HG02759 (cell line): ENCODE measurements at regions not wholly inside any gene's neighbourhood (a gene's known extent, or its start where the extent isn't known, plus 50 kb on each side); places are given as distances from the start of the nearest gene placed in this dataset.

Experiments
- ATAC-seq: cut with Tn5 transposase; IDR thresholded peaks from one replicate; pipeline ENCODE4 v1.9.1; 2021; ENCODE audit warnings: mild to moderate bottlenecking, moderate library complexity; ENCODE audit not compliant: unreplicated experiment

DNA sequence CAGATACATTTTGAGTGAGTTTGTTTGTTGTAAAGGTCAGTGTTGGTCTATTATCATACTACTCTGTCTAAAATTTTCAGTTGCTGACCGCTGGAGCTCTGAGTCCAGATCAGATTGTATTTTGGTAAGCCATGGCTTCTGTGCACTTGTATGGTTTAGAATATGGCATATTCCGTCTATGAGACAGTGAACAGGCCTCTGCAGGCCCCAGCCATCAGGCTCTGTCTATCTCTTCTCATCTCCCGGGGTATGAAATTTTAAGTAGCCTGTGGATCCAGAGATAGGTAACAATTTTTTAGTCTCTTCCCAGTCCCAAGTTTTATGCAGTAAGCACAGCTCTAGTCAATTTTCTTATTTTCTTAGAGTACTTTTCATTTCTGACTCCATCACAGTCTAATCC lies 1929.1 kb upstream of the SEL1L start:
- ATAC-seq = no peak

- peak; percentile 80 for ATAC-seq
These were observed 1929.9 kb upstream of the SEL1L start for GRCh38 chr14:83463500-83464098.

- no peak for ATAC-seq
These were observed 1934.2 kb upstream of the SEL1L start for GRCh38 chr14:83467811-83468210.

- no peak for ATAC-seq
These were observed 1936.8 kb upstream of the SEL1L start for GRCh38 chr14:83470466-83470865.

DNA sequence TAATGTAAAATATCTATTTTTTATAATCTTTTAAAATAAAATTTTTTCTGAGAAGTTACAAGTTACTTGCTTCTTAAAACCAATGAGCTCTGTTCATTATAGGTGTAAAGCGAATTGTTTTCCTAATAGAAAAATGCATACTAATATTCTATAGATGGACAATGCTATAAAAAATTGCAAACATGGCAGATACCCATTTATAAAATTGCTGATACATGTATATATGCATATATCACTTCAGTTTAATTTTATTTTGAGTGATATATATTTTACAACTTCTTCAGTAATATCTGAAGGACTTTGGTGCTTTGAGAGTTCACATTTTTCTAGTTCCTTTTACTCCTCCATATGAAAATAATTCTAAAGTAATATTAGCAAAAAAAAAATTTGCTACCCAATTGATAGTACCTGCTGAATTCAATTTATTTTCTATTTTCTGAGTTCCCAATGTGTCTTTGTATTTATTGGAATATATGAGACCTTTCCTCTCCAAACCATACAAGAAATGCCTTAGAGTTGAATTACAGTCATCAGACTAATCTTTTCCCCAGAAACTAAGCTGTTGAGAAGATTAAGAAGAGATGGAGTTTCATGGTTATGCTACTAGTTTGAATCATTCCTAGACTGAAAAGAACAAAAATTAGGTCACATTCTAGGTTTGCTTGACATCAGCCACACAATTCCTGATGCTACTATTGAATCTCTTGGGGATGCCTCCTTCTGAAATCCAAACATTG lies 1937.5 kb upstream of the SEL1L start:
- ATAC-seq = no peak

- no peak for ATAC-seq
These were observed 1940.0 kb upstream of the SEL1L start for GRCh38 chr14:83473416-83474235.

GRCh38 chr14:83478741-83479140 lies 1945.1 kb upstream of the SEL1L start:
- no peak for ATAC-seq

GRCh38 chr14:83483063-83483462 lies 1949.4 kb upstream of the SEL1L start:
- no peak for ATAC-seq

GRCh38 chr14:83485591-83485990 lies 1951.9 kb upstream of the SEL1L start:
- ATAC-seq = no peak

DNA sequence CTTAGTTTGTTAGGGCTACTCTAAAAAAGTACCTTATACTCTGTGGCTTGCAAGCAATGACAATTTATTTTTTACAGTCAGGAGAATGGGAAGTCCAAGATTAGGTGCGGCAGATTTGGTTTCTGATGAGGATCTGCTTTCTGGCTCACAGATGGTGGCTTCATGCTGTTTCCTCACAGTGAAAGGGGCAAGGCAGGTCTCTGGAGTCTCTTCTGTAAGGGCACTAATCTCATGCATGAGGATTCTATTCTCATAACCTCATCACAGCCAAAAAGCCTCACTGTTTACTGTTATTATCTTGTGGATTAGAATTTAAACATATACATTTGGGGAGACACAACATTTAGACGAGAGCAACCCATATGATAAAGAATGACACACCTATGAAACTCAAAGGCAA lies 1957.4 kb upstream of the SEL1L start:
- no peak for ATAC-seq

DNA sequence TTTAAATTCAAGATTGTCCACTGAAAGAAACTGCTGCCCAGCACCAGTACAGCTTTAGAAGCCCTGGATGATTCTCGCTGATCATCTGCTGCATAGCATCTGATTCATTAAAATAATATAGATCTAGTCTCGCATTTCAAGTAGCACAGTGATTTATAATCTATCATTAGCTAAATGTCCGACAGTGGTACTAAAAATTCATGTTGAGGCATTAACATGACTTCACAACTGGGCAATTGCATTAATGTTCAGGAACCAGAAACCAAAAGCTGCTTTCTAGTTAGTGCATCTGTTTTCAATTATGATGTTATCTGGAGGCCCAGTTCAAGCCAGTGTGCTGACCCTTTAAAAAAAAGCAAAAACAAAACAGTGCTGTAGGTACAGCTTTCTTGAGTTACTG lies 1987.2 kb upstream of the SEL1L start:
- no peak for ATAC-seq

DNA sequence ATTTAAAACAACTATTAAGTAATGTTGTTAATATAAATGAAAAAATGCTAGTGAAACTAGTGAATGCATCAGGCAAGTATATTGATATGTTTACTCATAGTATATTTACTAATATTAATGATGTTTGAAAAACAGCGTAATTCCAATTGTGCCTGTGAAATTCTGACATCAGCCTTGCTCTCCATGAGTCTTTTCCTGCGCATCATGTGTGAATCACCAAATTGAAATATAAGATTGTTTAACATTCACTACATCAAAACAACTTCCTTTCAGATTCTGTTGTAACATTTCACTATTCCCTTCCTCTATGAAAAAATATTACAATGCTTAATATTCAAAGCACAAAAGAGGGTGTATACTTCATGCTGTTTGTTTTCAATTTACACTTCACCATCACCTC lies 1995.9 kb upstream of the SEL1L start:
- no peak for ATAC-seq

DNA sequence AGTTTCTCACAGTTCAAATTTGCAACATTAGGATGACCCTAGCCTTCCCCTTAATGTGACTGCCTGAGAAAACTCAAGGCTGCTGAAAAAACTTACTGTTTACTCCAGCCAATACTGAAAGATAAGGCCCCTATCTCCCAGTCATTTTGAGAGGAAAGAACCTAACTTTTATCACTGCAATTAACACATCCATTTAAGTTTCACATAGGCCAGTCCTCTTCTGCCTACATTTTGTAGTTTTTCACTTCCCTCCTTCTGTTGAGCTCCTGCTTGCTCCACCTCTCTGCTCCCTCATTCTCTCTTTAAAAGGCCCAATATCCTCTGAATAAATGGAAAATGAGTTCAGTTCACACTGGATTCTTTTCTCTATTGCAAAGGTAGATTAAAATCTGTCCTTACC lies 1996.2 kb upstream of the FLRT2 start:
- no peak for ATAC-seq

DNA sequence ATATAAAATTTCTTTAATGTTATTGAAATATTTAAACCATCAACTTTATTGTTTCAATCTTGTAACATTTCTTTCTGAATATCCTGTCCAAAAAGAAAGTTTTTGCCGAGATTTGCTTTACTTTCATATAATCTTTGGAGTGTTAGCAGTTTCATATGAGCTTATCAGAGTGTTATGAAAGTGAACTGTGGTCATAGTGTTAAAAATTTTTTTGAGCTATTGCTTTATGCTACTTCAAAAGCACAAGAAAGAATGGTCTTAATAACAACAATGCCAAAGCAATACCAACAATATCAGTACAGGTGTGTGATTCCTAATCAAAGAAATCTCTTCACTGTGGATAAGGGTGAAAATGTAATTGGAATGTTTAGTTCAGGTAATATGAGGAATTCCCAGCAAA lies 1994.9 kb upstream of the FLRT2 start:
- ATAC-seq = no peak

DNA sequence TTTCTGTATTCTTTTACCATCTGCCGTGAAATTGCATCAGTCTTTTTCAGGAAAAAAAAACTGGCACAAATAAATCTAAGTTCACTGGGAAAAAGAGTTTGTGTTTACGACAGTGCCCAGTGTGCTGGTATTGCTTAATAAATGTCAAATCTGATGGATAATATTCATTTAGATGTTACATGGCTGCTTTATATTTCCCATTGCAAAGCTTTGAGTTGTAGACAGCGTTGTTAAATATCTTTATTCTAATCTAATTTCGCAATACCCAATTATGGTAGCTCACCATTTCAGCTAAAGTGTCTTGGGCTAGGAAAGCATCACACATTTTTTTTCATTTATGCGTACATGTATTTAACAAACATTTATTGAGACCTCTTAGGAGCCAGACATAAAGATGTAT lies 1994.5 kb upstream of the FLRT2 start:
- ATAC-seq = no peak

DNA sequence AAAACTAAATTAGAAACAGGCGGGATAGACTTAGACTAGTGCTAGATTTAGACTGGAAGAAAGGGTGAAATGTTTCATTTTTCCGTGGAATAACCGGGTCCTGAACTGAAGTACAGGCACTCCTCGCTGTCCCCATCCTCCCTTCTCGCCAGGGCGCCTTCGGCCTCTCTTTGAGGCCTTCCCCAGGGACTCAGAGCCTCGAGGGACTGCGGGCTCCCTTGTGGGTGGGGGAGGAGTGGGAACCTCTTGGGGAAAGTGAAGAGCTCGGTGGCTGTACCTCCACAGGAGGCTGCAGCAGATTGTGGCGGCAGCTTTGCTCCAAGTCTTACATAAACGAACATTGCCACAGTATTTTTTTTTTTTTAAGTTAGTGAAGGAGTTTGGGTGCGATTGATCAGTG lies 1988.8 kb upstream of the FLRT2 start:
- ATAC-seq = no peak

DNA sequence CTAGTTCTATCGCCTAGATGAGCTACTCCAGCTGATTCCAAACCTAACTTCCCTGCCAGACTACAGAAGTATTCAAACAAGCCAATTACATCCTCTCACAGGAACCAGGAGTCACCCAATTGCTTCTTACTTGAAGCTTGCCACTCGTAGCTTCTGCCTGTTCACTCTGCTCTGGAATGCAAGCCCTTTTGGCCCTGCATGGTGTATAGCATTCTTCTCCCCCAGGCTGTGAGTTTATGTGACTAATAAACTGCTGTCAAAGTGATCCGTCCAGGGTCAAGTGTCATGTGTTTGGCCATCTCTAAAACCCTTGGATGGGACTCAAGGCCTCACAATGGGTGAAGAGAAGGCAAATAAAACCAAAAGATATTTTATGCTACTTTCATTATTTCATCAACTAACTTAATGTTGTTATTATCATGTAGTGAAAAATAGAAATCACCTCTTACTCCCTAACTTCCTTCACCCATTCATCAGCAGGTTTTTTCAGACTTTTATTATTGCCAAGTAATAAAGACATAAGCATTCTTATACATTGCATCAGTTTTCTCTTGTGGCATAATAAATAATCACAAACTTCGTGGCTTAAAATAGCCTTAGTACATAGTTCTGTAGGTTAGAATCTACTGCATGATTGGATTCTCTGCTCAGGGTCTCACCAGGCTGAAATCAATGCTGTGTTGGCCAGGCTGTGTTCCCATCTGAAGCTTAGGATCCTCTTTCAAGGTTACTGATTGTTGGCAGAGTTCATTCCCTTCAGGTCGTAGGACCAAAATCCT lies 1981.7 kb upstream of the FLRT2 start:
- no peak for ATAC-seq

- no peak for ATAC-seq
These were observed 1973.9 kb upstream of the FLRT2 start for GRCh38 chr14:83556065-83556464.

GRCh38 chr14:83556746-83557453 lies 1973.0 kb upstream of the FLRT2 start:
- no peak for ATAC-seq

DNA sequence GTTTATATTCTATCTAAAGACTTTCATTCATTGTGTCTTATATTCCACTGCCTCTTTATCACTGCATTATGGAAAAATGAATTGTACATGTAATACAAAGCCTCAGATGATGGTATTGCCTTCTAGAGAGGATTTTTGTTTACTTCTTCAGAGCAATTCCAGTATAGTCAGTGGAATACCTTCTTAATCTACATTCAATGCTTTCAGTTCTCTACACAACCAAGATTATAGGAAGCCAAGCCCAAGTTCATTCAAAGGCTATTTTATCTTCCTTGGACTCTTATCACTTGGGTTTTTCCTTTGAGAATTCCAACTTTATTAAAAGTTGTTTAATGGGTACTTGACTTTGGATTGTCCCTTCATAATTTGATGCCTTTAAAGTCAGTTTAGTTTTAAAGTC lies 1971.0 kb upstream of the FLRT2 start:
- ATAC-seq = no peak

DNA sequence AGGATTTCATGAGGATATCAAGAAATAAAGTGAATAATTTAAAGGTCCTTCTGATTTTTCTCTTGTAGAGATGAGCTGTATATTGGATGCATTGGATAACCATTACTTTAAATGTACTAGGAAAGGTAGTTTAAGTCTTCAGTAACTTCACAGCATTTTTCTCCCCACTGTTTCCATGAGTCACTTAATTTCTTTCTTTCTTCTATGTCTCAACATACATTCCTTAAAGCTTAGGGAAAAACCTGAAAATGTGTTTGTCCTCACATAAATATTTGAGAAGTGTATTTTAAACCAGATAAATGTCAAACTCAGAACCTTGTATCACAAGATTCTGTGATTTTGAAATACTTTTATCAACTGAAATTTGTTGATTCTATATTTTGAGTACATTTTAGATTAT lies 1970.2 kb upstream of the FLRT2 start:
- no peak for ATAC-seq
